ENCODE measurements at regions not wholly inside any gene's neighbourhood (a gene's known extent, or its start where the extent isn't known, plus 50 kb on each side); places are given as distances from the start of the nearest gene placed in this dataset.

- no peak for TF ChIP-seq CTCF (IDR thresholded peaks at IDR 0.05; ENCODE audit: insufficient read depth in 1 of 2, low read depth in 1 of 2, low read length in 1 of 2, severe bottlenecking in 1 of 2, unreplicated experiment in 1 of 2)
- H3K9me3 Mint-ChIP-seq (ENCODE audit: unreplicated experiment): no peaks in the 10 kb centered on the region
- peaks cover 4% of the 10 kb centered on the region for H3K27me3 Mint-ChIP-seq (ENCODE audit: insufficient read depth, unreplicated experiment)
- H3K4me1 Mint-ChIP-seq (ENCODE audit: low read depth, unreplicated experiment): peaks cover 7% of the 10 kb centered on the region
- Histone ChIP-seq H3K9me3 (no peaks in the 10 kb centered on the region), H3K4me1 (no peaks in the 10 kb centered on the region), H3K27me3 (replicated peaks; ENCODE audit: control insufficient read depth, insufficient read depth, low read length) (no peaks in the 10 kb centered on the region), H3K4me3 (ENCODE audit: low read depth, low read length) (no peak overlapping the region), H3K36me3 (ENCODE audit: control insufficient read depth, insufficient read depth, low read length) (no peaks in the 10 kb centered on the region)
- no peaks in the 10 kb centered on the region for H3K36me3 Mint-ChIP-seq (ENCODE audit: insufficient read depth, unreplicated experiment)
- intact Hi-C loops (cut with micrococcal nuclease; ENCODE audit: unreplicated experiment): loop anchor here (2.0 kb wide), 1 partner anchor 73 kb away; no protein-coding TSS in a partner anchor
- no peak for DNase-seq
- ChIA-PET CTCF (no interaction called here), POLR2A (interaction anchor here (0.5 kb wide), 1 partner anchor 453 kb away, joined by 3 read pairs; no protein-coding TSS in a partner anchor)
- BruUV-seq (replicated peaks): no TSS peak
- H3K4me3 Mint-ChIP-seq (ENCODE audit: unreplicated experiment): no peak overlapping the region
- H3K27ac Mint-ChIP-seq (ENCODE audit: unreplicated experiment): no peak overlapping the region
Observed at GRCh38 chr13:43981512-43982301, 102.0 kb downstream of the LACC1 start.

DNA sequence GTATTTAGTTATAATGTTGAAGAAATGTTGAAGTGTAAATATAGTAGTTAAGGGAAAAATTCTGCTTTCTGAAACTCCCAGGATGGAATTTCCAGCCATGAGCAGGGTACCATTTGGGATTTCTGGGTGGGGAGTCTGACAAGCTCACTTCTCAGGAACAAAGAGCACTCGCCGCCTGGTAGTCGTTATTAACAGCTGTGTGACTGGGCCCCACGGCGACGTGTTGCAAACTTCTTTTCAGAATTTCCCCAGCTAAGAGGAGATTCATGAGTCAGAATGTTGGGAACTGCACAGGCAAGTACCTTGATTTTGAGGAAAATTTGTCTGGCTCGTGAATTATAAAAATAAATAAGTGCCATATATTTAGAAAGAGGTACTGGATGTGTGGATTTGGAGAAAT is 103.7 kb downstream of the LACC1 start:
- Mint-ChIP-seq H3K4me1 (ENCODE audit: low read depth, unreplicated experiment) (peaks cover 7% of the 10 kb centered on the region), H3K36me3 (ENCODE audit: insufficient read depth, unreplicated experiment) (no peaks in the 10 kb centered on the region), H3K27ac (ENCODE audit: unreplicated experiment) (no peak overlapping the region), H3K27me3 (ENCODE audit: insufficient read depth, unreplicated experiment) (no peaks in the 10 kb centered on the region), H3K4me3 (ENCODE audit: unreplicated experiment) (no peak overlapping the region), H3K9me3 (ENCODE audit: unreplicated experiment) (no peaks in the 10 kb centered on the region)
- H3K4me1 ChIP-seq: no peaks in the 10 kb centered on the region
- H3K27me3 ChIP-seq (replicated peaks; ENCODE audit: control insufficient read depth, insufficient read depth, low read length): no peaks in the 10 kb centered on the region
- no peaks in the 10 kb centered on the region for H3K36me3 ChIP-seq (ENCODE audit: control insufficient read depth, insufficient read depth, low read length)
- intact Hi-C loops (cut with micrococcal nuclease; ENCODE audit: unreplicated experiment): no loop called here
- no TSS peak for BruUV-seq (replicated peaks)
- TF ChIP-seq CTCF (IDR thresholded peaks at IDR 0.05; ENCODE audit: insufficient read depth in 1 of 2, low read depth in 1 of 2, low read length in 1 of 2, severe bottlenecking in 1 of 2, unreplicated experiment in 1 of 2): no peak
- H3K4me3 ChIP-seq (ENCODE audit: low read depth, low read length): no peak overlapping the region
- POLR2A ChIA-PET: no interaction called here
- DNase-seq: no peak
- CTCF ChIA-PET: no interaction called here
- no peaks in the 10 kb centered on the region for H3K9me3 ChIP-seq

- intact Hi-C loops (cut with micrococcal nuclease; ENCODE audit: unreplicated experiment): no loop called here
- Histone ChIP-seq H3K4me3 (ENCODE audit: low read depth, low read length) (no peak overlapping the region), H3K9me3 (no peaks in the 10 kb centered on the region), H3K27me3 (replicated peaks; ENCODE audit: control insufficient read depth, insufficient read depth, low read length) (no peaks in the 10 kb centered on the region), H3K4me1 (no peaks in the 10 kb centered on the region), H3K36me3 (ENCODE audit: control insufficient read depth, insufficient read depth, low read length) (no peaks in the 10 kb centered on the region)
- Mint-ChIP-seq H3K4me1 (ENCODE audit: low read depth, unreplicated experiment) (peaks cover 7% of the 10 kb centered on the region), H3K4me3 (ENCODE audit: unreplicated experiment) (no peak overlapping the region), H3K9me3 (ENCODE audit: unreplicated experiment) (no peaks in the 10 kb centered on the region), H3K27me3 (ENCODE audit: insufficient read depth, unreplicated experiment) (no peaks in the 10 kb centered on the region), H3K36me3 (ENCODE audit: insufficient read depth, unreplicated experiment) (no peaks in the 10 kb centered on the region), H3K27ac (ENCODE audit: unreplicated experiment) (no peak overlapping the region)
- no TSS peak for BruUV-seq (replicated peaks)
- no peak for TF ChIP-seq CTCF (IDR thresholded peaks at IDR 0.05; ENCODE audit: insufficient read depth in 1 of 2, low read depth in 1 of 2, low read length in 1 of 2, severe bottlenecking in 1 of 2, unreplicated experiment in 1 of 2)
- ChIA-PET POLR2A (no interaction called here), CTCF (no interaction called here)
- no peak for DNase-seq
Observed at GRCh38 chr13:43984292-43984691, 104.6 kb downstream of the LACC1 start.

All from Caco-2 (cell line).